ENCODE measurements at regions not wholly inside any gene's neighbourhood (a gene's known extent, or its start where the extent isn't known, plus 50 kb on each side); places are given as distances from the start of the nearest gene placed in this dataset.
"Not testable (repeated sequence)": the region's sequence is repeated elsewhere in the genome, so short reads cannot be mapped to it uniquely, and the experiment has no call there.

DNA sequence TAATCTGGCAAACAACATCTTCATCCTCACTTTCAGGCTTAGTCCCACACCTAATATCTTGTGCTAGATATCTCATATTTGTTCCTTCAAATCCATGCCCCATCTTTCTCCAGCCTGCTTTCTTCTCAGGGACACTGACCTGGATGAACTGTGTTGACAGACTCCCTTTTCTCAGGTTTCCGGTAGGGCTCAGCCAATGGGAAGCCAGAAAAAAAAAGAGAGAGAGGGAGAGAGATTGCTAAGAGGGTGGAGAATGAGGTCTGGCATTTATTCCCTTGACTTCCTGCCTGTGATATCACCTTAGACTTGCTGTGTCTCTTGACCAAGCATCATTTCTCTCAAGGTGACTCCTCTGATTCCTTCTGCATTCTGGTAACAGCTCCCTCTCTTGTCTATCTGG lies 145.6 kb upstream of the ABI3BP start:
- no peak for DNase-seq

DNA sequence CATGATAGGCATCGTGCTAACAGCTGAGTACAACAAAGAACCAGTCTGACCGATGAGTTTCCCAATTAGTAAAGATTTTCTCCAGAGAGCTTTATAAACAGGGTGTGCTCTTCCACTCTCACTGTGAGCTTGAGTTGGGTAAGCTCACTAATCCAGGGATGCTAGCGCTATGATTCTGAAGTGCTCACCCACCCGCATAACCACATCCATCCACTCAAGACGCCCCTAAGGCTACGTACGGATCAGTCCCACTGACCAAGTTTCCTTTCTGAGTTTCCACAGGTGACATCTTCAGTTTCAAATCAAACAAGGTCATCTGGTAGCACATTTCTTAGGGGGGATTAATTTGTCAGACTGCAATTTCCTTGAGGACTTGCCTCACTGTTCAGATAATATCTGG lies 141.1 kb upstream of the ABI3BP start:
- no peak for DNase-seq

DNA sequence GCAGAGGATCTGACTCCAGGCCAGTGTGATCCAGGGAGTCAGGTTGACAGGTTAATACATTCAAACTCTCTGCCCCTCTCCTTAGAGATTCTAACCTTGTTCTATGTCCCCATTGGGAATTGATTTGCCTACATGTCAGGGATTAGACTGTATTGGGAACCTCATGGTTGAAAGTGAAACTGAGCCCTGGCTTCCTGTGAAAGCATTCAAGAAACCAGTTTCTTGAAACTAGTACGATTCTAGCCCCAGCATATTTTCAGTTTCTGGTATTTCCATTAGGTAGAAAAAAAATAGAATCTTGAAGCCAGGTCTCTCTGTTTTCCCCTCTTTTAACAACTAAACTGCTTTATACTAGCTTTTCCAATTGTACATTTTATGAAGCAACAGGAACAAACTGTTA lies 140.4 kb upstream of the ABI3BP start:
- DNase-seq, result no peak

DNA sequence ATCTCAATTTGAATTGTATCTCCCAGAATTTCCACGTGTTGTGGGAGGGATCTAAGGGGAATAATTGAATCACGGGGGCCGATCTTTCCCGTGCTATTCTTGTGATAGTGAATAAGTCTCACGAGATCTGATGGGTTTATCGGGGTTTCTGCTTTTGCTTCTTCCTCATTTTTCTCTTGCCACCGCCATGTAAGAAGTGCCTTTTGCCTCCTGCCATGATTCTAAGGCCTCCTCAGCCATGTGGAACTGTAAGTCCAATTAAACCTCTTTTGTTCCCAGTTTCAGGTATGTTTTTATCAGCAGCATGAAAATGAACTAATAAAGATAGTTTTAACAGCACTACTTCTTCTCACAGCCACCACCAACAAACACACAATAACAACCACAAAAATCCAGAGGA lies 140.0 kb upstream of the ABI3BP start:
- DNase-seq, result not testable (repeated sequence)

DNA sequence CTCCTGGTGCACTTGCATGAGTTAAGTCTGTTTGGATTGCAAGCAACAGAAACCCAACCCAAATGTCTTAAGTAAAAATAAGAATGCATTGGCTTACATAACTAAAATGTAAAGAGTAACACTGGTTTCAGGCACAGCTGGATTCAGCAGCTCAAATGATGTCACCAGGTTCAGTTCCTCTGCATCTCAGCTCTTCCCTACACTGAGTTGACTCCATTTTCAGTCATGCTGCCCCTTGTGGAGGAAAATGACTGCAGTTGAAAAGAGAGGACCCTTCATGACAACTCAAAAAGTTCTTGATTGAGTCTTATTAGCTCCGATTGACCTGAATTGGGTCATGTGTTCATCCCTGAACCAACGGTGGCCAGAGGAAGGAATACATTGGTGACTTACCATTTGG lies 138.5 kb upstream of the ABI3BP start:
- DNase-seq, result no peak

DNA sequence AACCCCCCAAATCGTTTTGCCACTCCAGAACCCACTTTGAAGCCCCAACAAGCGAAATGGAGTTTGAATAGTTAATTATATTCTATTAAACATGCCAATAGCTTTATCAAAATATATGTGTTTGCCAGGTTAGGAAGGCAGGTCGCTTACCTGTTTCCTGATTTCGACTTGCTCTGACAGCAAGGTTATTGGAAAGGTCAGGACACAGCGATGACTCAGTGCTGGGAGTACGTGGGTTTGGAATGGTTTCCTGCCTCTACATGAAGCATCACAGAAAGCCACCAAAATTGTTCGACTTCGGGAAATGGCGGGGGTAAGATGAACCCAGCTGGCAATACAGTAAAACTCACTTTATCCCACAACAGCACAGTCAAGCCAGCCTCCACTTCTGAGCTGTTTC lies 135.6 kb upstream of the ABI3BP start:
- DNase-seq, result no peak

DNA sequence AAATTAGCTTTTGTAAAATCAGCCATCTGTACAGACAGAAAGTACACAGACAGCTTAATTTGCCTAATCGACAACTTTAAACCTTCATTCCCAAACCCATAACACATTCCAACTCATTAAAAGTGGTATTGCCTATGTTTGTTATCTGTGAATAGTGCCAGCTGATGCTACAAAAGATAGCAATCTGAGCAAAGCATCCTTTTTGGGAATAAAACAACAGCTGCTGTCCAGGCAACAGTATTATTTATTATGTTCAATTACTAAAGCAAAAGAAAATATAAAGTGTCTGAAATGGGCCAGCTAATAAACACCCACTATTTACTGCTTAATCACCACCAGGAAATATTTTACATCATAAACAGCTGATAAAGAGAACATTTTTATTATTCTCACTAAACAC lies 134.8 kb upstream of the ABI3BP start:
- no peak for DNase-seq

DNA sequence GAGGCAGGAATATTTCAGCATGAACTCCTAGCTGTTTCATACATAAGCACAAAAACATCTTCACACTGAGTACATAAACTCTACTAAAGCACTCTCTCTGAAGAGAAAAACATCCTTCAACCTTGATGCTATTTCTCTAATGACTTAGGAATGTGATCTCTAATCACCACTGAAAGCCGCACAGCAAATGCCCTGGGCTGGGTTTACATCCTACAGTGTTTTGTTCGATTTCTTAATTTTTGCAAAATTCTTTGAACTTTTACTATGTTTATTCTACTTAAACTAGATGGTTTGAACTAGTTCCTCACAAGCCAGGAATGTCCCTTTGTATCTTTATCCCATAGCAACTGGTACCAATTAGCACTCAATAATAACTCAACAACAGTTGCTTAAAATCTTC lies 130.9 kb upstream of the ABI3BP start:
- DNase-seq, result no peak

DNA sequence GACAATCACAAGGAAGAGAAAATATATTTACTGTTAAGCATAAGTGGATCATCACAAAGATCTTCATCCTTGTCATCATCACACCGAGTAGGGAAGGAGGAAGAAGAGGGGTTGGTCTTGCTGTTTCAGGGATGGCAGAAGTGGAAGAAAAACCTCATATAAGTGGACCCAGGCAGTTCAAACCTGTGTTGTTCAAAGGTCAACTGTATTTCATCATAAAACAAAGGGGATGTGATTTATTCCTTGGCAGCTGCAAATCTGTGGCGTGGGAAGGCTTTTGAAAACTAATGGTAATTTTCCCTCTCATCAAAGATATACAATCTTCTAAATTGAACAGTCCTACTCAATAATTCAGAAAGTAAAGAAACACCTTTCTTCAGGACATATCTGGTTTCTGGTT lies 129.9 kb upstream of the ABI3BP start:
- no peak for DNase-seq

DNA sequence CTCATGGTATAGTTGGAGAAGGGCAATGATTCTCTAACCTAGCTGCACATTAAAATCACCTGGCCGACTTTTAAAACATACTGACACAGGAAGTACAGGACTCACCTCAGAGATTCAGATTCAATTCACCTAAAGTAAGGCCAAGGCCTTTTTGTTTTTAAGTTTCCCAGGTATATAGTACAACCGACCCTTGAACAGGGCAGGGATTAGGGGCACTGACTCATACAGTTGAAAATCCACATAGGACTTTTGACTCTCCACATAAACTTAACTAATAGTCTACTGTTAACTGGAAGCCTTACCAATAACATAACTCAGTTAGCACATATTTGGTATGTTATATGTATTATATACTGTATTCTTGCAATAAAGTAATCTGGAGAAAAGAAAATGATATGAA lies 129.5 kb upstream of the ABI3BP start:
- DNase-seq, result no peak

DNA sequence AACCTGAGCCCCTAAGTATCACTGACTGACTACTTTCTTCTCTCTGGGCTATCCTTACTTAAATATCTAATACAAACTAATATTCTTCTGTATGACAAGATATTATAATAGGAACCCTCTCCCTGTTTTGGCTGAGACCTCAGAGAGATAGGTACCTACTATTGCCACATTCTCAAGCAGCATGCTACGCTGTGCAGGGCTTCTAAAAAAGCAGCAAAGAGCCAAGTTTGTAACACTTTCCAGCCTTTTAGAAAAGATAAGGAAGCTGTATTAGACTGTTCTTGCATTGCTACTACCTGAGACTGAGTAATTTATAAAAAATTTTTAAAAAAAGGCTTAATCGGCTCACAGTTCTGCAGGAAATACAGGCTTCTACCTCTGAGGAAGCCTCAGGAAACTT lies 126.8 kb upstream of the ABI3BP start:
- no peak for DNase-seq

DNA sequence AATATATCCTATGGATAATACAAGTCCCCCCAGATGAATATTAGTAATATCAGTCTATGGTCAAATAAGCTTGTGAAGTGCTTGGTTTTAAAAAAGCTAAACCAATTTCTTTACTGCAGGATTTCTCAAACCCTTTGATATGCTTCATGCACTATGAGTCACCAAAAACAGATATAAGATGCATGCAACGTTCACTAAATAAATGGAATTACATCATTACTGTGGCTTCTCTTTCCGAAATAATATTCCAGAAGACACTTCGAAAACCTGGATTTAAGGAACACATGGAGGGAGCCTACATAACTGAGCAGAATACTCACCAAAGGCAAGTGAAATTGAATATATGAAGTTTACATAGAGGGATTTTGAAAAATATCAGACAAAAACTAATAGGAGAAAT lies 126.3 kb upstream of the ABI3BP start:
- no peak for DNase-seq

DNA sequence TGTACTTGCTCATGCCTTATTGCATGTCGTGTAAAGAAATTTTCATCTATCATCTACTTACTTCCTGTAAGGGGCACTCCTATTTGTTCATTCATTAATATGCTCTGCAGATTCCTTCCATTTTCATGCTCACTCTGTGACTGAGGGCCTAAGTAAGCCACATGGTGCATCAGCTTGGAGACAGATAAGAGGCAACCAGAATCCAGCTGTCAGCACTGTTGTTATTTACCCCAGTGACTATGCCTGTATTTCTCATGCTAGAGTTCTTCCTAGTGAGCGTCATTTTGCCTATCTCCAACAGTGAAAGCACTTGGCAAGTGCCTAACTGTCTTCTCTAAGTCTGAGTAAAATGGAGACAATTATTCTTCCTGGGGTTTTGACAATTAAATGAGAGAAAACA lies 124.8 kb upstream of the ABI3BP start:
- no peak for DNase-seq

DNA sequence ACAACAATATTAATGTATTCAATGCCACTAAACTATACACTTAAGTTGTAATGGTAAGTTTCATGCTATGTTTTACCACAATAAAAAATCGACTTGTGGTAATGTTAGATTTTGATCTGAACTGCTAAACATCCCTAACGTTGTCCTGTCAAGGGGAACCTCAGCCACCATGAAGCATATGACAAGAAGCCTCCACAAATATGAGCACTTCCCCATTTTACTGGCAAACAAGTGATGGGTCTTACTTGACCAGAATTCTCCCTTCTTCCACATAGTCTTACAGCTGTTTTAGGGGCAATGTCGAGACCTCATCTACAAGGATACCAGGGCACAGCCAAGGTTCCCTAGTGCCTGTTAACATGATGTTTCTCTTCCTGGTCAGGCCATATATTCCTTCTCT lies 124.2 kb upstream of the ABI3BP start:
- no peak for DNase-seq

DNA sequence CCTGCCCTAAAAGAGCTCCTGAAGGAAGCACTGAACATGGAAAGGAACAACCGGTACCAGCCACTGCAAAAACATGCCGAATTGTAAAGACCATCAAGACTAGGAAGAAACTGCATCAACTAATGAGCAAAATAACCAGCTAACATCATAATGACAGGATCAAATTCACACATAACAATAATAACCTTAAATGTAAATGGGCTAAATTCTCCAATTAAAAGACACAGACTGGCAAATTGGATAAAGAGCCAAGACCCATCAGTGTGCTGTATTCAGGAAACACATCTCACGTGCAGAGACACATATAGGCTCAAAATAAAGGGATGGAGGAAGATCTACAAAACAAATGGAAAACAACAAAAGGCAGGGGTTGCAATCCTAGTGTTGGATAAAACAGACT lies 117.1 kb upstream of the ABI3BP start:
- DNase-seq, result not testable (repeated sequence)

DNA sequence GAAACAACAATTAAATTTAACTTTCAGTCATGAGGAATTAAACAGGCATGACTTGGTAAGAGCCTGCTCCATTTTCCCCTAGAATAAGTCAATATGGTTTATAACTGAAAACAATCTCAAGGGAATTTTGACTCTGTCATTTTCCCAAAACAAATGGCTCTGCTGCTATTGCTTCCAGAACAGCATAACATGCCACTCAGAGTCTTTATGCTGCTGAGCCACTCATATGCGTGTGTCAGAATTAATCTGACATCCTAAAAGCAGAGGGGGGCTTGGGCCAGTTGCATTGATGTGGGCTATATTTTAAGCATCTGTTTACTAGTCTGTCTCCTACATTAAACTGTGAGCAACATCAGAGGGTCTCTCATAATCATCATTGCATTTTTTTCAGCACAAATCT lies 111.1 kb upstream of the ABI3BP start:
- DNase-seq, result no peak

DNA sequence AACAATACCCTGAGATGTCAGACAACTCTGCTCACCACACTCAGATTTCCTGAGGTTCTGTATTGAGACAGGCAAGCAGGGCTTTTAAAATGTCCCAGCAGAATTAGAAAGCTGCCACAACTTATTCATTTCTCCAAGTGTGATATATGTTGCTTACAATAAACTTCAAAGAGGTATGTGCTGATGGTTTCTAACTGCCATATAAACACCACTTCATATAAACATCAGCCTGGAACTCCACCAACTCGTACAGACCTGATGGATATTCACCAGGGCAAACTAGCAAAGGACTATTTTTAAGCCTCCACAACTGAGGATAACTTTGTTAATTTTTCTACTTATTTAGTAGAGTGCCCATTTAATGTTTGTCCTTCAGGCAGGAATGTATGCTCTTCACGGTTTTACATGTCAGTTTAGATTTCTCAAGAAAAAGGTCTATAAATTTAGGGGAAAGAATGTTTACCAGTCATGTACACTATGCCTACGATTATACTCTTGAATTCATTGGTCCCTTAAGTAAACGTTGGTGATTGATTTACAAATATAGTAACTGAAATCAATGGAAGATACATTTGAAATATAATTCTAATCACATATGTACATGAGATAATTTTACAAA lies 109.6 kb upstream of the ABI3BP start:
- no peak for DNase-seq

DNA sequence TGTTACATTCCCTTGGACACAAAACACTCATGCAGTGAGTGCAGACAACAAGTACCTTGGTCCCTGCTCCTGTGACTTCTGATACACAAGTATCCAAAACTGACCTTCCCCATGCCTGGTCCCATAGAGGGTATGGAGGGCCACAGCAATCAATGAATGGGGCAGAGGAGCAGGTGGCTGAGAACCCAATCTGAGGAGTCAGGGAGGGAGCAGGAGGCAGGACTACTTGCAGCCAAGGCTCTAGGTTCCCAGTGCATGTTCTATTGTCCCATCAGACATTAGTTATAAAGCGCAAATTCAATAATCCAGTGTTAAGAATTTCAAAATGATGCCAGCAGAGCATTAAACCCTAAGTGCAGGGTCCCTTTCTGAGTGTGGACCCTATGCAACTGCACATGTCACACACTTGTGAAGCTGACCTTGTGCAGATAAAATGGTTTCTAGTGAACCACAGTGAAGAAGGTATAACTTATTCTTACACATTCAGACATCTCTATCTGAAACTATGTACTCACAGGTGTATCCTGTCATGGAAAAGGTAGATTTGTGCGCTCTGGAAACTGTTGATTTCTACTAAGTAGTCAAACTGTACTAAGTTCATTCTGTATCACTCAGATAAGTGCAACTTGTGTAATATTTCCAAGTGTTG lies 107.3 kb upstream of the ABI3BP start:
- no peak for DNase-seq

DNA sequence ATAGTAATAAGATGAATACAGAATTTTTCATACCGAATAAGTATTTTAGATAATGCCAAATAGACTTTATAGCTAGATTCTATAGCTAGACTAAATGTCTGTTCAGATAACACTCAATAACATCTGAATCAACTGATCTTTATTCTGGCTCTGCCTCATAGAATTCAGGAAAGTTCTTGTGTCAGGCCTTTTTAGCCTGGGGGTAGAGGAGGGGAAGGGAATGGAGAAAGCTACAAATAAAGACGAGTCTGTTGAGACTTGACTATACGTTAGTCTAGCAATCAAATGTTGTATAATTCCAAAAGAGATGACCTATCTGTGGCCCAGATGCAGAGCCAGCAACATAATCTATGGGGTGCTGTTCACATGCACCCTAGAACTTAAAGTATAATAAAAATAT lies 106.6 kb upstream of the ABI3BP start:
- DNase-seq, result no peak

DNA sequence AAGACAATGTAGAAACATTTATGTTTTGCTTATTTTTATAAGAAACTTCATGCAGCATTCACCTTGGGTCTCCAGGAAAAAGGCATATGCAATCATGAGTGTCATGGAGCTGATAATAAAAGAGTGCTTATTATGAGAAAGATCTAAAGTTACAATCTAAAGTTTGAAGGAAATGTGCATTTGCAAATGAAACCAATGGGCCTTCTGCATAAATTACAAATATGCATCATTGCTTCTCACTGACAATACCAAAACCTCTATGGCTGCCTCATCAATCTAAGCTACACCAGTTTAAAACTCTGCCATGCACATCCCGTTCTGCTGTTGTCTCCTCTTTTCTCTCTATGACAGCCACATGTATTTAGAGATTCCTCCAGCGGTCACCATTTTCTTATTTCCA lies 103.2 kb upstream of the ABI3BP start:
- no peak for DNase-seq

DNA sequence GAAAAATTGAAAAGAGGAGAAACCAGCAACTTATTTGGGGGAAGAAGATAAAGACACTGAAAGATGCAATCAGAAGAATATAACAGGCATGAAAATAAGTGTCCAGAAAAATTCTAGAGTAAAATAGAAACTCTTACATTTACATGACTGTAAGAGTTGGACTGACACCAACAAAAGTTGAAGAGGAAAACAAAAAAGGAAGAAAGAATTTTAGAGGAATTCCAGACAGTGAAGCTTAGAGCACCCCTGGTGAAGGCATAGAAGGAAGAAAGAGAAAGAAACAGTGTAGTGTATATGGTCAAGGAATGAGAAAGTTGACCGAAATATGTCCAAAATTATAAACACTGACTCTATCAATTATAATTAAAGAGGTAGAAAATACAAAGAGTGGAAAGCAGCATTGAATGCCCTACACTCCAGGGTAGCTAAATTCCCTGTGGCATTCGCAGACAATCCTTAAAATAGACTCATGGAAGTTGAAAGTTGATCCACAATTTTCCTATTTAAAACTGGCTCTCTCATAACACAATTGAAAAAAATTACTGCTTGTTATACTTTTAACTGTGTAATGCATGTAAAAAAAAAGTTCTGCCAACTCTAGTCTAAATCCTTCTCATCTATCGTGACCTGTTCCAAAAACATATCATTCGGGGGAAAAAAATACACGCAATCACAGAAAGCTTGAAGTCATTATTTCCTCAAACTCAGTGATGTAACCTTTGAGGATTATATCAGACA lies 102.6 kb upstream of the ABI3BP start:
- no peak for DNase-seq

DNA sequence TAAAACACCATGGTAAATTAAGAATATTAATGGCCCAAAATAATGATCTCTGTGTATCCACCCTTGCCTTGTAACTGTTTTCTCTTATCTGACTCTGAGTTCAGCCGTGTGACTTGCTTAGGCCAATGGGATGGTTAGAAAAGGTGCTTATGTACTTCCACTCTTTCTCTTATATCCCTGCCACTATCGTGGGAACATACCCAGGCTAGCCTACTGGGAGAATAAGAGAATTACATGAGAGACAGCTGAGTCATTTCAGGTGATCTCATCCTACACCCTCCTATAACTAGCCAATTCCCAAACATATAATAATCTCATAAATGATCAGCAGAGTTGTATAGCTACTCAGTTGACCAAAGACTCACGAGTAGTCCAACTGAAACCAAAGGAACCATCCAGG lies 98.3 kb upstream of the ABI3BP start:
- DNase-seq, result no peak

DNA sequence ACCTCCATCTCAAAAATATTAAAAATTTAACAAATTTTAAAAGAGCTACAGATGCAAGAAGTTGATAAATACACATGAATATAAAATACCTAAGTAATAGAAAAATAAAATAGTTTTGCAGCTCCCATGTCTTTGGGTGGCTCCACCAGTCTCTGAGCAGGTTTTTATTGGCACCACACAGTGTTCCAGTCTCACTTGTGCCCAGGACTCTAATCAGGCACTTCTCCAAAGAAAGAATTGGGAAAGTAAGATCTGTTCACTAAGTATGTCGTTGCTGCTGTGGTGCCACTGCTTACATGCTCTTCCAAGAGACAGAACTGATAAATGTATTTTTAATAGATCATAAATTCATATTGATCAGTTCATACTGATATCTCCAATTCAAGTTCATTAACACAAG lies 92.5 kb upstream of the ABI3BP start:
- no peak for DNase-seq

DNA sequence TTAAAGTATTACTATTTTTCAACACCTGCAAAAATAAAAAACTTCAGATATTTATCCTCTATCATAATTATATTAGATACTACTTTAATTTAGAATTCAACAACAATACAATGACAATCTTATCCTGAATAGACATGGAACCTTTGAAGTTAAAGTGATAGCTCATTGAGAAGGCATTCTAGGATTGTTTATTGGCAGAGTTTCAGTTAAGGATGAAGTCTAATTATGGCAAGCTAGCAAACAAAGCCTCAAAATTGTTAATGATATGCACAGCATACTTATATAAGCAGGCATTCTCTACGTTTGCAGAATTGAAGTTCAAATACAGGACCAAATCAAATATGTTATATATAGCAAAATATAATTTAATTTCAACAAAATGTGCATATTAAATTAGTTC lies 91.2 kb upstream of the ABI3BP start:
- no peak for DNase-seq

DNA sequence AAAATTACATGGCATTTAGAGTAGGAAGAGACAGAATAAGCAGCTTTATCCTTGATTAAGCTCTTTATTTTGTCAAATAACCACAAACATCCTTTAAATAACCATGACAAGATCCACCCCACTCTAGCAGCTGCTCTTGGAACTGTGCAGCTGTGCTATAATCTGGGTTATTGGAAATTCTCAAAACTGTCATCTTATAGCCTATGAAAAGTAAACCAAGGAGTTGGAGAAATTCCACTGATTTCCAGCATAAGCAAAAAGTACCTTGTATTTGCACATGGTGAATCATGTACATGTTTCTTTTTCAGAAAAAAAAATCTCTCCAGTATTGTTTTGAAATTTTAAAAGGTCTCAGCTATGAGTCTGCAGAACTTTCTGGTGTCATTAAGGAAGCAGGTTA lies 88.8 kb upstream of the ABI3BP start:
- DNase-seq, result no peak
